Left forelimb (tissue), 1 donor: ENCODE measurements at regions not wholly inside any gene's neighbourhood (a gene's known extent, or its start where the extent isn't known, plus 50 kb on each side); places are given as distances from the start of the nearest gene placed in this dataset.

Experiments used
- DNase-seq: peaks from one replicate; pipeline ENCODE4 v3.0.0-alpha.2; 2018; ENCODE audit warnings: low spot score

DNA sequence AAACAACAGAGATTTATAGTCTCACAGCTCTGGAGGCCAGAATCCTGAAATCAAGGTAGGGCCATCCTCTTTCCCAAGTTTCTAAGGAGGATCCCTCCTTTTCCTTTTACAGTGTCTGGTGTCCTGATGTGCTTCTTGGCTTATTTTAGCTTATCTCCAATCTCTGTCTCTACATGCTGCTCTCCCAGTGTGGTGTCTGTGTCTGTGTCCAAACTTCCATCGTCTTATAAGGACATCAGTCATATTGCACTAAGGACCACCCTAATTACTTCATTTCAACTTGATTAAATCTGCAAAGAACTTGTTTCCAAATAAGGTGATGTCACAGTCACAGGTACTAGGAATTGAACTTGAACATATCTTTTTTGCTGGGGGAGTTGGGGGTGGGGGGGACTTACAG is 529.6 kb downstream of the DHX35 start:
- DNase-seq, result no peak

DNA sequence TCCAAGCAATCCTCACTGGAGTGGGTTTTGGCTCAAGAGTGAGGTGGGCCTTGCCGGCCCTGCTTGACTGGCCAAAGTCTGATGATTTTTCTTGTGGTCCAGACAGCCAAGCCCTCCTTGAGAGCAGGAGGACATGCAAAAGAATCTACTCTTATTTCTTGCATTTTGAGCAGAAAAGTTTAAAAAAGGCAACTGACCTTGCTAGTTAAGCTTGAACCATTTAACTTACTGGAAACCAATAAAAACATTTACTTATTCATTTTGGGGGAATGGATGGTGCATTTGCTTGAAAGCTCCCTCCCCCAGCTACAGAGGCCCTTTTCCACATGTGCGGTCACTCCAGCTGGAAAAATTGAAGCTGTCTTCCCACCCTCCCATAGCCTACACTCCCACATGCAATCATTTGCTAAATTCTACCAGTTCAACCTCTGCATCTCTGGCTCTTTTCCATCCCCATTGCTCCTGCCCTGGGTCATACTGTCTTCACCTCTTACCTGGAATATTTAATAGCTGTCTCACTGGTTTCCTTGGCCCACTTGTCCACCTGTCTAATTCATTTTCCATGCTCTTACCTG is 527.9 kb downstream of the DHX35 start:
- no peak for DNase-seq

DNA sequence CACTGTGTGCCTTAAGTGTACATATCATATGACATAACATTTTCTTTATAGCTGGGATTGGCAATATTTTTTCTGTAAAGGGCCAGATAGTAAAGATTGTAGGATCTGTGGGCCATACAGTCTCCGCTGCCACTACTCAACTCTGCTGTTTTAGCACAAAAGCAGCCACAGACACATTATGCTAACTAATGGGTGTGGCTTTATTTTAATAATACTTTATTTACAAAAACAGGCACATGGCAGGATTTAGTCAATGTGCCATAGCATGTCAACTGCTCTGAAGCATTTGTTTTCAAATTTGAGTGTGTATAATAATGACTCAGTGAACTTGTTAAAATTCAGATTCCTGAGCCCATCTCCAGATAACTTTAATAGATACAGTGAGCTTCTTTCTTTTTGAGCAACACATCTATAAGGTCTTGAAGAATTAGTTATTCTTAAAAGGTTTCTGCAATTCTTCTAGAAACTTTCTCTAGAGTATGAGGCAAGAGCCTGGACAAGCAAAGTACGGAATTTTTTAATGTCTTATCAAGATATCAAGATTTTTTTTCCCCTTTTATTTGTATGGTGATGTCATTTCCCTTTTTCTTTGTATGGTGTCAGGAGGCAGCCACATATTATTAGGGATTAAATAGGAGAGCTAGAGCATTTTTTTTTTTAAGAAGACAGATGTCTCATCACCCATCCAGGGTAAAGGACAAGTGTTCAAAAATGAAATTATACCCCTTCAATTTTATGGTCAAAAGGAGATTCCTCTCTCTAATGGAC is 518.3 kb downstream of the DHX35 start:
- no peak for DNase-seq

DNA sequence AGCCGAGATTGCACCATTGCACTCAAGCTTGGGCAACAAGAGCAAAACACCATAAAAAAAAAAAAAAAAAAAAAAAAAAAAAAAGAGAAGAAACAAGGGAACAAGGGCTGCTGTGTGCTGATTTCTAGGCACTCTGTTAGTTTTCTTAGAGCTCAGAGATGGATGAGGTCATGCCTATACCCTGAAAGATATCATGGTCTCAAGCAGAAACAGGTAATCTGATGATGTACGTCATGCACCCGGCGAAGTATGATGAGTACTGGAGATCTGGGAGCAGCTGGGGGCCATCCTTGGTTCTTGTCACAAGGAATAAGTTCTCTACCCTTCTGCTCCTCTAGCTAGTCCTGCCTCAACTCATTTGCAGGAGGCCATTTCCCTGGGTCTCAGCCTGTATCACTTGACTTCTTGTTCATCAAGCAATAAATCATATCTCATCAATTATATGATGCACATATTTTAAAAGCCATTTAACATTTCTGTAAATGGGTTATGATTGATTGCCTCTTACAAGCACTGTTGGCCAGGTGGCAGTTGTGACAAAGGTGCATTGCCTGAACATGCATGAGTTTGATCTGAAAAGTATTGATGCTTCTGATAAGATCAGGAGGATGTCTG is 517.2 kb downstream of the DHX35 start:
- DNase-seq, result no peak

DNA sequence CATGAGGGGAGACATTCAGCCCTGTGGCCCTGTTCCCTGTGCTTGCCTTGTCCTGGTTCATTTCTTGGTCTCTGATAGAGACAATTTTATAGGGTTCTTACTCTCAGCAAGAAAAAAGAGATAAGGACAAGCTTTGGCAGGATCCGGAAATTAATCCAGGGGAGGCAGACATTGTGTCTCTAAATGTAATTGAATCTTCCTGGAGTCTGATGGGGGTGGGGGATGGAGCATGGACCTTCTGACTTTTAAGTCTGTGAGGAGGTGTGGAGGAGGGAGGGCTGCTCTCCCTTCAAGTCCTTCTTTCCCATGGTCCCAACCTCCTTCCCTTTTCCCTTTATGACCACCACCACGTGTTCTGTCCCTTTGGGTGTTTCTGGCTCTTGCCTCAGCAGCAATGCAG is 512.7 kb downstream of the DHX35 start:
- DNase-seq, result no peak

DNA sequence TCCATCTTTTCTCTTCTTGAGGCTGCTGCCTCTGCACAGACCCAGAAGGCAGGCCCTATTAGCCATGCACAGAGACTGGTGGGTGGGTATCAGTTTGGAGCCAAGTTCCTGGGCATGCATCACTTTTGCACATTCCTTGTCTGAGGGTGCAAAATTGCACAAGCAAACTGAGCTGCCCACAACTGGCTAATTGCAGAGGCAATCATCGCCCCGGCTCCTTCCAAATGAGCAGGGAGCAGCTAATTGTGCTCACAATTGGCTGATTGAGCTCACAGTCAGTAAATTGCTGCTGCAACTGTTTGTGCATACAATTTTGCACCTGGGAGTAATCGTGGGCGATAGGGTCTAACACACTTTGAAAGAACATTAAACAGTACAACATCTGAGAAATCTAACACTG is 511.4 kb downstream of the DHX35 start:
- no peak for DNase-seq

DNA sequence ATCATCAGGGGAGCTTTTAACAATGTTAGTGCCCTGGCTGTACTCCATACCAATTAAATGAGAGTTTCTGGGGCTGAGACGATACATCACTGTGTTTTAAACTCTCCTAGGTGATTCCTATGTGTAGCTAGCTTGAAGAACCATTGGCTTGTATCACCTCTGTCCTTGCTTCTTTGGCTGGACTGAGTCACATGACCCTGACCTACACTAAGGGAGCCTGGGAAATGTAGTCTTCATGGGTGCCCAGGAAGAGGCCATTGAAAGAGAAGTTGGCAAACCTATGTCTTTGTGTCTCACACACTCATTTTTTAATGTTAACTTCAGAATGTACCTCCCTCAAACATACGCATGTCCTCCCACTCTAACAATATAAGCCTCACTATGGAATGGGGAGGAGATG is 506.6 kb downstream of the DHX35 start:
- no peak for DNase-seq

DNA sequence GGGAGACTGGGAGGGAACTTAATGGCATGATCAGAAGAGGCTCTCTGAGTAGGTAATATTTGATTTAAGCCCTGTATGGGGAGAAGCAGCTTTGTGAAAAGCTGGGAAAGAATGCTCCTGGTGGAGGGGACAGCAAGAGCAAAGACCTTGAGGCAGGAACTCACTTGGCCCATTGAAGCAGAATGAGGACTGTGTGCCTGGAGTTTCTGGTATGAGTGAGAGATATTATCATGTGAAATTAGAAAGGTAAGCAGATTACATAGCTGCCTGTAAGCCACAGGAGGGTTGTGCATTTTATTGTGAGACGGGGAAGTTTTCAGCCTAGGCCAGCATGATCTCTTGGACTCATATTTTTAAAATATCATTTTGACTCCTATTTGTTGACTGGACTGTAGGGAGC is 502.1 kb downstream of the DHX35 start:
- DNase-seq, result no peak

DNA sequence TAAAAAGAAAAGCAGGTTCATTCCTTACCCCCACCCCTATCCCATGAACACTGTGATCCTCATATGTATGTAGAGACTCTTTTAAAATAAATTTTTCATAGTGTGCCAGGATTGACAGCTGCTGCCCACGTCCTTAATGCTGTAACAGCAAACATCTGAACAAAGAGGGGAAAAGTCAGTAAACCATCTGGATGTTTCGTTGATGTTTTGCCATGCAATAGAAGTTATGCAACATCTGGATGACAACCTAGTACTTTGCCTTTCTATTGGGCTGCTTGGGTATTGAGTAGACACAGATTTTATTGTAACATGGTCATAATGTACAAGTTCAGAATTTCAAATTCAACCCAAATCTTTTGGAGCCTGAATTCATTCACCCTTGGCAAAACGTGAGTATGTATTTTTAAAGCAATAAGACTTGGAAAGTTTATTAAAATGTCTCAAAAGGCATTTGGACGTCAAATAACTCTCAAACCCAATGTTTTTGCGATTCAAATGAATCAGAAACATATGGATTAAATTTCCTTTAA is 500.3 kb downstream of the DHX35 start:
- no peak for DNase-seq

DNA sequence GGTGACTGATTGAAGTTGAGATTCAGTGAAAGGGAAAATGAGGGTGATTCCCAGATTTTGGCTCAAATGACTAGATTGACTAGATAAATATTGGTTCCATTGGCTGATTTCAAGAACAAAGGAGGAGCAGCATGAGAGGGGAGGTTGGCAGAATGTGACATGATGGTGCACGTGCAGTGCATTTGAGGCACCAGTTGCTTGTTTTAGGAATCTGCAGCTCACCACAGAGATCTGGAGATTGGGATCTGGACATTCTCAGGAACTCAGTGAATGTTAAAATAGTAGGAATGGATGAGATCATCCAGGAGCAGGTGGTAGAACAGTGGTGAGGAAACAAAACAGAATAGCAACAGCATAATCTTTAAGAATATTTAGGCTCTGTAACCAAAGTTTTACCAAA is 496.3 kb downstream of the DHX35 start:
- no peak for DNase-seq

DNA sequence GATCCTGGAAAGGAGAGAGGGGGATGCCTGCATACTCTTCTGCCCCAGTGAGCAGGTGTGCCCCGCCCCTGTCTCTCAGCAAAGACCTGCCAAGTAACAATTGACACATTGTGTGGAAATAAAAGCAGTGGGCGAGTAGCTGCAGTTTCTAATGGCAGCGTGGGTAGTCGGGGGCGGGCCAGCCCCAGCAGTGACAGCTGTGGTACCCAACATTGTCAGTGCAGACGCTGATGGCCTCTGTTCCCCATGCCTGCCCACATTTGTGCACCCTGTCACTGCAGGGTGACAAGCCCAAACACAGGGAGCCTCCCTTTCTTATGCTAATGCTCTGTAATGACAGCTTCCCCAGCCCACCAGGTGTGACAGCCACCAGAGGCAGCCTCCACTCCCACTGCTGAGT is 491.7 kb downstream of the DHX35 start:
- DNase-seq, result no peak

DNA sequence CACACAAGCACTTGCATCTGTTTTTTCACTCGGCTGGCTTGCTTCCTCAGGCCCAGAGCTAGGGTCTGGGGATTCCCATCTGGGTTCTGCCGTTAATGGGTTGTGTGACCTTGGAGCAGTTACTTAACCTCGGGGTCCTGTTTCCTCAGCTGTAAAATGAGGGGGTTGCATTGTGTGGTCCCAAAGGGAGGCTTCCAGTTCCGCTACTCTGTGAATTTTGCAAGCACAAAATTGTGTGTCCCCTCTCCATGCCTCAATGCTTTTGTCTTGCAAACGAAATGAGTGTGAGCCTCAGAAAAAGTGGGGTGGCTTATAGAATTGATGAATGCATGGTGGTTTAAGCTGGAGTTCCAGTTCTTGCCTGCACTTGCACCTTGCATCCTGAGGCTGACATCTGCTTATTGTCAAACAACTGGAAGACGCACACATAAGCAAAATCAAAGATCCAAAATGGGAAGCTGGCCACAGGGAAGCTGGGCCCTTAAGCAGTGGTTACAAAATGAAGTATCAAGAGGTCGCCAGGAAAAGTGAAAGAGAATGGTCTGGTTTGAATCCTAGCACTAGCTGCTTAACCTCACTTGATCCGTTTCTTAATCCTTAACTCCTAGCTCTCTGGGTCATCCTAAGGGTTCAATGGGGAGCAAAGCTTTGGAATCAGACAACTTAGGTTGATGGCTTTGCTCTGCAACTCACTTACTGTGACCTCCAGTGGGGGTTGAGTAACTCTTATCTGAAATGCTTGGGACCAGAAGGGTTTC is 490.6 kb downstream of the DHX35 start:
- DNase-seq, result no peak

DNA sequence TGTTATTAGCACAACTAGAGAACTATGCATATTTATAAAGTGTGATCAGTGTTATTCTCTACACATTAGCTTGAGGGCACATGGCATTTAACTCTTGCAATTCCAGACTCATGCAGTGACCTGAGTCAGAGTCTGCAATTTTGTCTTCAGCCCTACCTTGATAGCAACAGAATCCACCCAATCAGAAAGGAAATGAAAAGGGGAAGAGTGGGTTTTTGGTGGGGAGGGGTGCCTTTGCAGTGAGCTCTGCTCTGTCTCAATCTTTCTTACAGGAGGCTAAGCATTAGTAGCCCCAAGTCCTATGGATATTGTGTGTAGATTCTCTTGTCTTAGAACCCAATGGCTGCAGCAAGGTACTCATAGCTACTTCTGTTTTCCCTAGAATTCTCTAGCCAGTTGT is 489.2 kb downstream of the DHX35 start:
- no peak for DNase-seq

DNA sequence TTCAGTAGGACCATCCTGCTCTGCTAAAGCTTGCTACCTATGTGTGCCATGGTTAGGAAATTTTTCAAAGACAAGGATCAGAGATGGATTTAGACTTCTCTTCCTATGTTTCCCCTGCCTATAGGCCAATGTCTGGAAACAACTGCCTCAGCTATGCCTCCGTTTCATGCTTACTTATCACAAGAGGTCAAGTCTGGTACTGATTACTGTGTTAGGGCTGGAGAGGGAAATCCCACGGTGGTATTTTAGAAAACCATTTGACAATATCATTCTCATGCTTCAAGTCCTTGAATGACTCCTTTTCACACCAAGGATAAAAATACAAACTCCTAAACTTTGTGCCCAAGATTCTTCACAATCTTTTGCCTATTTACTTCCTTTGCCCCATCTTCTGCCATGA is 484.3 kb downstream of the DHX35 start:
- no peak for DNase-seq

DNA sequence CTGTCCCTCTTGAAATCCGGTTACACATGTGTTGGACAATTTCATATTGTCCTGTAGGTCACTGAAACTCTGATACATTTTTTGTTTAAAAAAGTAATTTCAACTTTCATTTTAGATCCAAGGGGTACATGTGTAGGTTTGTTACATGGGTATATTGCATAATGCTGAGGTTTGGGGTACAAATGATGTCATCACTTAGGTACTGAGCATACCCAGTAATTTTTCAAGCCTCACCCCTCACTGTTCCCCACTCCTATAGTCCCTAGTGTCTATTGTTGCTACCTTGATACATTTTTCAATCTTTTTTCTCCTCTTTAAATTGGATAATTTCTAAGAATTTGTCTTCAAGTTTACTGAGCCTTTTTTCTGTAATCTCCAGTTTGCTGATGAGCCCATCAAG is 483.0 kb downstream of the DHX35 start:
- no peak for DNase-seq

DNA sequence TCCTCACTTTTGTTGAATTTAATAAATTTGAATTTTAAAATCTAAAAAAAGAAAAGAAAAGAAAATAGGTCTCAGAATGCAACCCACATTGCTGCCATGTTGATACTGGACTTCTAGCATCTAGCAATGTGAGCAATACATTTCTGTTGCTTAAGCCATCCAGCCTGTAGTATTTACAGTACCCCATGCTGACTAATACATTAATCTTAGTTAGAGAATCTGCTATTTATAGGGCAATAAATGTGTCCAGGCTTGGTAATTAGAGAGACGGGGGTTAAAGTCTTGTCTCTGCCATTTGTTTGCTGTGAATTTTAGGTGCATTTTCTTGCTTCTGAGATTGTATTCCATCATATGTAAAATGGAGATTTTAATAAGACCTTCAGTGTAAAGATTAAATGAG is 471.3 kb downstream of the DHX35 start:
- no peak for DNase-seq

DNA sequence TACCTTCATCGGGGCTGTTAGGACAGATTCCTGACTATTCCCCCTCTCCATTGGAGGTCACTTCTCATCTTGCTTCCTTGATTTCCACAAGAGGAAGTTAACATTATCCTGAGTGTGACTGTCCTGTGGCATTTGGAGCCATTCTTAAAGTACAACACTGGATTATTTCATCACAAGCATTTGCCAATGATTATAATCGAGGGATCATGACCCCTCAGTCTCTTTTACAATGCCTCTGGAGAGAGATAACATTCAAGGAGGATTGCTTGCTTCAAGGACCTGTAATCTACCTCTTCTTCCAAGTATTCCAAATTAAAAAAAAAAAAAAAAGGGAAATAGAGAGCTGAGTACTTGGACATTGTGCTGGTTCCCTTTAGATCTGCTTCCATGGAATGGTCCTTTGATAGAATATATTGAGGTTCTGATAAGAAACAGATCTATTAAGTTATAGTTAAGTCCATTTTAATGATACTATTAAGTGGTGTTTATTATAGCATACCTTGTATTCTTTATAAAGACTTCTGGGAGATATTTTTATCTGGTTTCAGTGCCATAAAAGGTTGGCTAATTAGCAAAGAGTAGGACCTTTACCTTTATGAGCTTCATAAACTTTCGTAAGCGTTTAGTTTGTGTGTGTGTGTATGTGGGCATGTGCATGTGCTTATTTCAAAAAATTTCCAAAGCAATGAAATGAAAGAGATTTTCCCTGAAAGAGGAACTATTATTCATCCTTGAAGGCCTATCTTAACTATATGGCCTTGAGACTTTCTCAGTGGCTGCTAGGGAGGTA is 469.1 kb downstream of the DHX35 start:
- DNase-seq, result no peak

DNA sequence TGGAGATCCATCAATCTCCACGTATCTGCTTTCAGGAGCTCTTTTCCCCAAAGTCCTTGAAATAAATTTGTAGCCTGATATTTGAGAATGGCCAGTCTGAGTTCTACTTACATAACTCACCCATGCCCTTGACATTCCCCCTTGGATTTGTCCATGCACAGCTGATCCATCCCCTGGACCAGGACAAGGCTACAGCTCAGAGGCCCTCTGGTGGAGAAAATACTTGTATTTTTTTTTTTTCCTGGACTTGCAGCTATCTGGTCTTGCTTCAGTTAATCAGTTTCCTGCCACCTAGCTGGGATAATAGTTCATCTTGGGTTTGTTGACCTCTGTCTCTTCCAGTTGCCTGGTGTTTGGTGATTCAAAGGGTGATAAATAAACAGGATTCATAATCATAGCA is 467.6 kb downstream of the DHX35 start:
- no peak for DNase-seq

DNA sequence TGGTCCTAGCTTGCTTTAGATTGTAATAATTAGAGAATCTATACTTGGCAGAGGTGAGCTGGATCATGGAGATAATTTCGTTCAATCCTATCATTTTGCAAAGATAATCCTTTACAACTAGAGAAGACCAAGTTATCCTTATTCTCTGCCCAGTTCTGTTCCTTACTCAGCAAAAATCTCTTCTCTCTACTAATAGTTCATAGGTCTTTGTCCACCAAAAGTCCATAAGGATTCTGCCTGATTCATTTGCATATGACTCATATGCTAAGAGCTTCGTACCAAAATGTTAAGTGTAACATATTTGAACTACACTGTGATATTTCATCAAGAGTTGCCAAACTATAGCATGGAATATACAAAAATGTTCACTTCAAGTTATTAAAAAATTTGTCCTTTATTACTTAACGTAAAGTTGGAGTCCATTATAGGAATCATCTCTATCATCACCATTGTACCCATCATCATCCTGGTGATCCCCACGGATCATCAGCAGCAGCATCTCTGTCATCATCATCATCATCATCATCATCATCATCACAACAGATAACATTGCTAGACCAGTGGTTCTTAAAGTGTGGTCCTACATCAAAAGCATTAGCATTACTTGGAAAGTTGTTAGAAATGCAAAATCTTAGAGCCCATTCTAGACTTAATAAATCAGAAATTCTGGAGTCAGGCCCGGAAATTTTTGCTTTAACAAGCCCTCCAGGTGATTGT is 463.0 kb downstream of the DHX35 start:
- DNase-seq, result no peak

DNA sequence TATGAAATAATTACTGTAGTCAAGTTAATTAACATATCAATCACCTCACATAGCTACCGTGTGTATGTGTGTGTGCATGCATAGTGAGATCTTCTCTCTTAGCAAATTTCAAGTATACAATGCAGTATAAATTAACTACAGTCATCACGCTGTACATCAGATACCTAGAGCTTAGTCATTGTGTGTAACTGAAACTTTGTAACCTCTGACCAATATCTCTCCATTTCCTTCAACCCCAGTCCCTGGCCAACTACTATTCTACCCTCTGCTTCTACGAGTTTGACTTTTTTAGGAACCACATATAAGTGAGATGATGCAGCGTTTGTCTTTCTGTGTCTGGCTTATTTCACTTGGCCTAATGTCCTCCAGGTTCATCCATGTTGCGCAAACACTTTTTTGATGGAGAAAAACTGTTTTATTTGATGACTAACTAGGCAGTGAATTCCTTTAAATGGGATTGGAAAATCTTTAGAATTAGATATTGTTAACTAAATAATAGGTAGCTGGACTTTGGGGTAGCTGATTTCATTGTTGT is 459.5 kb downstream of the DHX35 start:
- DNase-seq, result no peak

DNA sequence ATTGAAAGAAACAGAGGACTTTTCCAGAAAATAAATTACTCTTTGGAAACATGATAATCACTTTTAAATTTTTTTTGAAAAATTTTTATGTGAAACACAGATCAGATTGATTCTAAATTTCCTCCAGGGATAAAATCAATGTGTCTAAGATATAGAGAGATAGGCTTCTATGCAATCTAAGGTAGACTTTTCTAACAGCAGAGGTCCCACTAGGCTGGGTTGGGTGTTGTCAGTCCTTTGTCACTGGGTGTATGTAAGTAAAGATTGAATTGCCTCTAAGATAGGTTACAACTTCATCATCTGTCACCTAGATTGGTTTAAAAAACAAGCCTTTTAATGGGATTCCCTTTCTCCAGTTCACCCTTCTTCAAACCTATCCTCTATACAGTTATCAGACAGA is 449.9 kb downstream of the DHX35 start:
- no peak for DNase-seq
